T-helper 2 cell treated with Interferon-gamma antibody and Interleukin-4, amounts not matched to agents 5 μg/mL and 100 μg/mL, for 36 hours (primary cell): ENCODE measurements at regions not wholly inside any gene's neighbourhood (a gene's known extent, or its start where the extent isn't known, plus 50 kb on each side); places are given as distances from the start of the nearest gene placed in this dataset.

Experiments
- DNase-seq: peaks from one replicate; pipeline ENCODE4 v3.0.0; 2021; ENCODE audit warnings: low spot score
- H3K27ac Mint-ChIP-seq: one replicate; pipeline ENCODE4 v1.8.0; 2021; ENCODE audit warnings: mild to moderate bottlenecking, mixed read lengths
- H3K27me3 Mint-ChIP-seq: one replicate; pipeline ENCODE4 v1.8.0; 2021; ENCODE audit warnings: low read depth, mixed read lengths
- H3K36me3 Mint-ChIP-seq: one replicate; pipeline ENCODE4 v1.8.0; 2021; ENCODE audit warnings: low read depth, mixed read lengths
- H3K4me1 Mint-ChIP-seq: one replicate; pipeline ENCODE4 v1.8.0; 2021; ENCODE audit warnings: low read depth, mixed read lengths
- H3K4me3 Mint-ChIP-seq: one replicate; pipeline ENCODE4 v1.8.0; 2022; ENCODE audit warnings: mild to moderate bottlenecking, moderate library complexity, mixed read lengths
- H3K9me3 Mint-ChIP-seq: one replicate; pipeline ENCODE4 v1.8.0; 2021; ENCODE audit warnings: mixed read lengths

DNA sequence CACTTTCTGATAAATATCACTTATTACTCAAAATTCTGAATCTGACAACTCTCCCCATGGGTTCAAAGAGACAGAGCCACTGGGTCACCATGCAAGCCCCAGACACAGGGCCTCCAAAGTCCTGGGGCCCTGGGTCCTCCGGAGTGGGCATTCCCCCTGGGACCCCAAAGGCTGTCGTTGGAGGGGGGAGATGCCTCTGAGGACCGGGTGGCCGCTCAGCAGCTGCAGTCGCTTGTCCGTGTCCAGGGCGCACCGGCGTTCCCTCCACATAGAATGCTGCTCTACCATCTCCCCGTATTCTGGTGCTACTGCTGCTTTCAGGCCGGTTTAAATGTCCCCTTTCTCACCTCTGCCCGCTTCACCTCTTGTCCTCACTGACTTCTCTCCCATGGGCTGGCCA lies 246.1 kb downstream of the TEX29 start:
- no peak for DNase-seq
- H3K27ac Mint-ChIP-seq, result no peak overlapping the region
- H3K36me3 Mint-ChIP-seq, result no peaks in the 10 kb centered on the region
- H3K27me3 Mint-ChIP-seq, result no peaks in the 10 kb centered on the region
- peaks cover 15% of the 10 kb centered on the region for H3K9me3 Mint-ChIP-seq
- no peak overlapping the region for H3K4me3 Mint-ChIP-seq
- no peaks in the 10 kb centered on the region for H3K4me1 Mint-ChIP-seq

DNA sequence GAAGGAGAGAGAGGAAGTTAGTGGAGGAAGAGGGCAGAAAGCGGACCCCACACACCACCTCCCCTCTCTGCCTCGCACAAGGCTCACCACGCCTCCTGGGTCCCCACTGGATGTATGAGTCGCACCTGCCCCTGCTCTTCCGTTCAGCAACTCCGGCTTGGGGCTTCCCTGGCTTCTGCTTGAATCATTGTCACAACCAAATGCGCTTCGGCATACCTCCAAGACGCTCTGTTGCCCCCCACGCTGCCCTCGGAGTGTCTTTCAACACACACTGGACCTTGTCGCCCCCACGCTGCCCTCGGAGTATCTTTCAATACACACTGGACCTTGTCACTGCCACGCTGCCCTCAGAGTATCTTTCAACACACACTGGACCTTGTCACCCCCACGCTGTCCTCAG lies 247.2 kb downstream of the TEX29 start:
- Mint-ChIP-seq H3K4me3 (no peak overlapping the region), H3K36me3 (no peaks in the 10 kb centered on the region), H3K4me1 (no peaks in the 10 kb centered on the region), H3K27ac (no peak overlapping the region), H3K9me3 (peaks cover 18% of the 10 kb centered on the region), H3K27me3 (no peaks in the 10 kb centered on the region)
- no peak for DNase-seq

DNA sequence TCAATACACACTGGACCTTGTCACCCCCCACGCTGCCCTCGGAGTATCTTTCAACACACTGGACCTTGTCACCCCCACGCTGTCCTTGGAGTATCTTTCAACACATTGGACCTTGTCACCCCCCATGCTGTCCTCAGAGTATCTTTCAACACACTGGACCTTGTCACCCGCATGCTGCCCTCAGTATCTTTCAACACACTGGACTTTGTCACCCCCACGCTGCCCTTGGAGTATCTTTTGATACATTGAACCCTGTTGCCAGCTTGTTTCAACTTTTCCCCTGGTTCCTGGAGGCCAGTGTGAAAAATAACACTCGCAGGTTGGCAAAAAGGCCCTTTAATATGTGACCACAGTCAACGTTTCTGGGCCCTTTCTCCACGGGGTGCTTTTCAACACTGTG lies 247.8 kb downstream of the TEX29 start:
- no peaks in the 10 kb centered on the region for H3K27me3 Mint-ChIP-seq
- no peak for DNase-seq
- no peaks in the 10 kb centered on the region for H3K36me3 Mint-ChIP-seq
- no peak overlapping the region for H3K27ac Mint-ChIP-seq
- H3K9me3 Mint-ChIP-seq, result peaks cover 18% of the 10 kb centered on the region
- H3K4me3 Mint-ChIP-seq, result no peak overlapping the region
- no peaks in the 10 kb centered on the region for H3K4me1 Mint-ChIP-seq

DNA sequence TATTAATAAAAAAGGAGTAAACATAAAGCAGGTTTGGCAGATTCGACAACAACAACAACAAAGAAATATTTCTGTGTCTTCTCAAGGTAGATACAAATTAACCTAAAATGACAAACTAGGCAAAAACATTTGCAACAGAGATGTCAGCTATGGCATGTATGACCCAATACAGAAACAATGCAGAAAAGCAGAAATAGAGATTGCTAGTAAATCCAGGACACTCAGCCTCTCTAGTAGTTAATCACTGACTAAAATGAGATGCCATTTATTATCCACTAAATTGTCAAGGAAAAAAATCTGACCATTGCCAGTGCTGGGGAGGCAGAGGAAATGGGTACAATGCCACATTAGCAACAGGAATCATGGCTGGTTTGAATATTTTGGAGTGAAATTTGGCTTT lies 250.5 kb downstream of the TEX29 start:
- peaks cover 34% of the 10 kb centered on the region for H3K9me3 Mint-ChIP-seq
- no peak for DNase-seq
- no peaks in the 10 kb centered on the region for H3K36me3 Mint-ChIP-seq
- H3K27ac Mint-ChIP-seq, result no peak overlapping the region
- no peaks in the 10 kb centered on the region for H3K4me1 Mint-ChIP-seq
- no peaks in the 10 kb centered on the region for H3K27me3 Mint-ChIP-seq
- no peak overlapping the region for H3K4me3 Mint-ChIP-seq

DNA sequence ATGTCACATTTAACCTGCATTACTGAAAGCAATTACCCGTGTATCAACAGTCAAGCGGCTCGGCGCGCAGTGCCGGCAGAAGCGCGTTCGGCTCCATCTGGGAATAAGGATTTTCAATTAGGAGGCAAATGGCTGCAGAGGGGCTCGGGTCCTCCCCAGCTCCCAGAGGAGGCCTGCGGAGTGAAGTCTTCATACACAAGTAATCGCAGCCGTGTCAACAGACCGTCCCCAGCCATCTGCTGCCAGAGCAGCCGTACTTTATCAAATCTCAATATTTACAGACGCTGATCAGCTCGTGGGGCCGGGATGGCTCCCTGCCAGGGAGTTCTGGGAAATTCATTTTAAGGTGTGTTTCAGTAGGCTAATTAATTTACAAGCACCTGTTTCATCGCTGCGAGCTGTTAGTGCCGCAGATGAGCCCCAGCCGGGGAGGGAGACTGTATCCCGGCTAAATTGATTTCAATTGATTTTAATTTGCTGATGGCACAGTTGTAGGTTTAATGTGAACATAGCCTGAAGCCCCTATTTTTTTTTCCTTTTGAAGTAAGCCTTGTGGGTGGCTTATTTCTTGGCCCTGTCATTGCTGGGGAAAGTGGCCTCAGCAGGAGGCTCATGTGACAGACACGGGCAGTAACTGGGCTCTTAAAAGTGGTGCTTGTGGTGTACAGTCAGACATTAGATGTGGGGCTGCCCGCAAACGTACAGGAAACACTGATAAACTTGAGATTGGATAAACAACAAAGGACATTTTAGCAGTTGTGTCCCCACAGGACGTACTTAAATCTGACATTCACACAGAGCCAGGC lies 252.7 kb downstream of the TEX29 start:
- peaks cover 33% of the 10 kb centered on the region for H3K9me3 Mint-ChIP-seq
- DNase-seq, result no peak
- no peaks in the 10 kb centered on the region for H3K4me1 Mint-ChIP-seq
- H3K4me3 Mint-ChIP-seq, result no peak overlapping the region
- no peak overlapping the region for H3K27ac Mint-ChIP-seq
- H3K36me3 Mint-ChIP-seq, result no peaks in the 10 kb centered on the region
- H3K27me3 Mint-ChIP-seq, result no peaks in the 10 kb centered on the region

DNA sequence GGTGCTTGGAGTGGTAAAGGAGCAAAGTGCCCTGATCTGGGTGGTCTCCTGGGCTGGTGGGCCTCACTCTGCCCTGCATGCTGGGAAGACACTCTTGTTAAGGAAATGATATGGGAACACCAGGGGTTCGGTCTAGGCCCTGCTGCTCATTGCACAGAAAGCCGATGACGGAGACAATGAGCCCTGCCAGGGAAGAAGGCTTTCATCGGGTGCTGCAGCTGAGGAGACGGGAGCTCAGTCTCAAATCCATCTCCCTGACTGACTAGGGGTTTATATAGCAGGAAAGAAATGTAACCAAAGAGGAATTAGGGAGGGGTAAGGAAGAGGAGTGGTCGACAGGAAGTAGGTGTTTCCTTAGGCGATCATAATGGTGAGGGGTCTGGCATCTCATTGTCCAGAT lies 253.4 kb downstream of the TEX29 start:
- Mint-ChIP-seq H3K4me1 (no peaks in the 10 kb centered on the region), H3K9me3 (peaks cover 29% of the 10 kb centered on the region), H3K36me3 (no peaks in the 10 kb centered on the region), H3K27me3 (no peaks in the 10 kb centered on the region), H3K27ac (no peak overlapping the region), H3K4me3 (no peak overlapping the region)
- no peak for DNase-seq

DNA sequence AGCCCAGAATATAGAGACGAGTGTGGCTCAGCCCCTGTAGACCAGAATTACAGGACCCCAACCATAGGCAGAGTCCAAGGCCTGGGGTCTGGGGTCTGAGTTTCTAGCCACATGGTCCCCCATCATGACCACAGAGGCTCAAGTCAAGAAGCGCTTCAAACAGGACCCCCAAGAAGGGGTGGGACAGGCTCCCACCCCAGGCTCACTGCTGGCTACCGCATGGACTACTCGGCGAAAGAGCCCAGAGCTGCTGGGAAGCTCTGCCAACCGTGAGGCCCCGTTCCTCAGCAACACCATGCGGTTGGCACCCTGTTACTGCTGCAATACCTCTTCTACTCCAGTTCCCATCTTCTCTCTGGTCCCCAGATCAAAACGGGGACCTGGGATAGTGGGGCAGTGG lies 254.8 kb downstream of the TEX29 start:
- Mint-ChIP-seq H3K4me1 (no peaks in the 10 kb centered on the region), H3K27me3 (no peaks in the 10 kb centered on the region), H3K36me3 (no peaks in the 10 kb centered on the region), H3K9me3 (peaks cover 24% of the 10 kb centered on the region), H3K4me3 (no peak overlapping the region), H3K27ac (no peak overlapping the region)
- DNase-seq, result no peak

DNA sequence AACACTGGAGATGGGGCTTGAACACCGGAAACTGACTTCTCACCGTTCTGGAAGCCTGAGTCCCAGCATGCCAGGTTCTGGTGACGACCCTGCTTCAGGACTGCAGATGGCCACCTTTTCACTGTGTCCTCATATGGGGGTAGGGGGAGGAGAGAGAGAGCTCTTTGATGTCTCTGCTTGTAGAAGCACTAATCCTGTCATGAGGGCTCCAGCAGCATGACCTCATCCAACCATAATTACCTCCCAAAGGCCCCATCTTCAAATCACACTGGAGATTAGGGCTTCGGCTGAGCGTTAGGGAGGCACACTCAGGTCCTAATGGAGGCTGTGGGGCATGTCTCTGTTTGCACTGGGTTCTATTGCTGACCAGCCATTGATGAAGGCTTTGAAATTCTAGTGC lies 255.3 kb downstream of the TEX29 start:
- H3K9me3 Mint-ChIP-seq, result peaks cover 24% of the 10 kb centered on the region
- no peak overlapping the region for H3K27ac Mint-ChIP-seq
- H3K4me3 Mint-ChIP-seq, result no peak overlapping the region
- DNase-seq, result no peak
- no peaks in the 10 kb centered on the region for H3K36me3 Mint-ChIP-seq
- no peaks in the 10 kb centered on the region for H3K27me3 Mint-ChIP-seq
- no peaks in the 10 kb centered on the region for H3K4me1 Mint-ChIP-seq

DNA sequence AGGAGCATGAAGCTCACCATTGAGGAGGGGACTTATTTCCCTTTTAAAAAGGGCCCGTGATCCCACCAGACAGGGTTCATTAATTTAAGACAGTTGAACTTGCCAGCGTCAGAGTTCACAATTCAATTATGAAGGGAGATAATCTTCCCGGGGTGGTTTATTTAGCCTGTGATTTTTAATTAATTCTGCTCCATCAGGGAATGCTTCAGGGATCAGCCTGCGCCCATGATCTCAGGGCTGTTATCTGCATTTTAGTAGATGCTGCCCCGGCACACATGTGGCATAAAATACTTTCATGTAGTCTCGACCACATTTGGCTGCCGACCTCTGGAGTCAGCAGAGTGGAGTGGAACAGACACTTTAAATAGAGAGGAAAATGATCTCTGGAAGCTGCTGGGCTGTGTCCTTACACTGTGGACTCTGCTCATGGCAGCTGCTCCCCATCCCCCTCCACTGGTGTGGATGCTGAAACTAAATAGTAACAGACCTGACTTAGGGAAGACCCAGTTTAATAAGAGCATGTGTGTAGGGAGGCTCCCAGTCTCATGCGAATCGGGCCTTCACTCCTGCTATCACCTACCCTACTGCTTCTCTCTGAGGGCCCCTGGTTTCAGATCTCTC lies 256.9 kb downstream of the TEX29 start:
- peaks cover 23% of the 10 kb centered on the region for H3K9me3 Mint-ChIP-seq
- no peak overlapping the region for H3K27ac Mint-ChIP-seq
- DNase-seq, result no peak
- H3K4me1 Mint-ChIP-seq, result no peaks in the 10 kb centered on the region
- H3K27me3 Mint-ChIP-seq, result no peaks in the 10 kb centered on the region
- H3K4me3 Mint-ChIP-seq, result no peak overlapping the region
- H3K36me3 Mint-ChIP-seq, result no peaks in the 10 kb centered on the region

DNA sequence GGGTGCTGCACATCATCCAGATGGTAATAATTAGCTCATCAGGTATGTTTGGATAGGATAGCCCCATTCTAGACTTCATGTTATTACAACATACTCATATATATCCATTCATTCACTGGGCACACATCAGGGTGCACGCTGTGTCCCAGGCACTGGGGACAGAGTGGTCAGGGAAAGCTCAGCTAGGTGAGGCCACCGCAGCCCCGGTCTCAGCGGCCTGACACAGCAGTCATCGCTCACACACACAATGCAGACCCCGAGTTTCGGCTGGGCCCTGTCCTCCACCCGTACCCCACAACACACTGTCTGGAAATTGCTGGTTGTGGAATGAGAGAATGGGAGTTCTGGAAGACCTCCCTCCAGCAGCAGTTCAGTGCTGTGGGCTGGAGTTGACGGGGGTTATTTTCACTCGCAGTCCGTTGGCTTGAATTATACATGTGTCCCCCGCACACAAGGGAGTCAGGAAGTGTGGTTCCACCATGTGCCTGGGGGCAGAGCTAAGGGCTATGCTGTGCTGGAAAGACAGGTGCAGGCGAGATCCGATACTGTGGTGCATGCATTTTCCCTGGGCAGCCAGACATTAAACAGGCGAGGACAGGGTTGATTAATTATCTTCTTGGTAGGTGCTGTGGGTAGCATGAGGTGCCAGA lies 257.6 kb downstream of the TEX29 start:
- Mint-ChIP-seq H3K27ac (no peak overlapping the region), H3K4me1 (no peaks in the 10 kb centered on the region), H3K9me3 (peaks cover 21% of the 10 kb centered on the region), H3K27me3 (no peaks in the 10 kb centered on the region), H3K36me3 (no peaks in the 10 kb centered on the region), H3K4me3 (no peak overlapping the region)
- DNase-seq, result no peak

DNA sequence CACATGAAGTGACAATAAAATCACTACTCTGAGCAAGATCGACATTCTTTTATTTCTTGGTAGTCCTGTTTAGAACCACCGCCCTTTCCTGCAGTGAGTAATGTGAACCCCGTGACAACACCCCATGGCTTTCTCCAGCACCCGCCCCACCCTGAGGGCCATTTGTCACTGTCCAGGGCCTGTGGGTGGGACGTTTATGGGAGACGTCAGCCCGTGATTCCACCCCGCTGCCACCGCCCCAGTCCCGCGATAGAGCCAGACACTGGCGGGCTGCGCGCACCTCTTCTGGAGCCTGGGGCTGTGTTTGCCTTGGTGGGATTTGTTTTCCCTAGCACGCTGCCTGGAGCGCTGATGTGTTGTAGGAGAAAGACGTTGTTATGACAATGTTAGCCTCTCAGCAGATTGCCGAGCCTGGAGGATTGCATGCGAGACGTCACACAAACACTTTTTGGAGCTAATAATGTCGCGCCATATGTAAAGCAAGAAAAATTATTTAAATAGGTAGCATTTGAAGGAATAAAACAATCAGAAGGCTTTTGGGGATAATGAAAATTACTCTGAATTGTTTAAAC lies 263.7 kb downstream of the TEX29 start:
- Mint-ChIP-seq H3K4me3 (no peak overlapping the region), H3K36me3 (no peaks in the 10 kb centered on the region), H3K4me1 (no peaks in the 10 kb centered on the region), H3K27me3 (no peaks in the 10 kb centered on the region), H3K9me3 (no peaks in the 10 kb centered on the region), H3K27ac (no peak overlapping the region)
- no peak for DNase-seq

DNA sequence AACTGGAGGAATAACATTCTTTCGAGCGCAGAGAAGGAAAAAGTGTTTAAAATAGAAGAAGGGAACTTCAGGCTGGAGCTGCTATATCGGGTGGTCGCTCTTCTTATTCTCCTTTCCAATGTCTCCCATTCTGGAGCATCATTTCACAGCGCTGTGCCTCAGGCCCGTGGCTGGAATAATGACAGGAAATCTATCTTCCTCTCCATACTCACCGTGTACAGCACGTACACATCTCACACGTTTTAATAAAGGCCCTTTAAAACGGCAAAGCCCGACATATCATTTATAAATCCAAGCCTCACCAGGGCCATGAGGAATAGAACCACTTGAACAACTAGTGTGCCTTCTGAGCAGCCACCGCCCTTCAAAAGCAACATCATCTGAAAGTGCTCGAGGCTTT lies 264.4 kb downstream of the TEX29 start:
- Mint-ChIP-seq H3K27ac (no peak overlapping the region), H3K9me3 (no peaks in the 10 kb centered on the region), H3K4me3 (no peak overlapping the region), H3K27me3 (no peaks in the 10 kb centered on the region), H3K4me1 (no peaks in the 10 kb centered on the region), H3K36me3 (no peaks in the 10 kb centered on the region)
- no peak for DNase-seq

DNA sequence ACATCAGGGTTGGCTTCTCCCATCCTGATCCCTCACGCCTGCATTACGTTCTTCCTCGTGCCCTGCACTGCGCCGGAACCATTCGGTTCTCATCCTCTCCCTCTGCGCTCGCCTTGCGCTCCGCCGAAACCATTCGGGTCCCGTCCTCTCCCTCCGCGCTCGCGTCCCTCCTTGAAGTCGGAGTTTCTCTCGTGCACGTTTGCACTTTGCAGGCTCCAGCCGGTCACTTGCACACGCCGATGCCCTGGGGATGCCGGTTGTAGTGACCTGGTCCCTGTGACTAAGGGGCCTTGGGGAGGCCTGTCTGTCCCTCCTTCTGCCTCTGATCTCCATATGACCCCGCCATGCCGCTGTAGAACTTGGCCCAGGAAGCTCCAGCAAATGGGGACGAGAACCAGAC lies 265.8 kb downstream of the TEX29 start:
- Mint-ChIP-seq H3K4me1 (no peaks in the 10 kb centered on the region), H3K9me3 (no peaks in the 10 kb centered on the region), H3K36me3 (no peaks in the 10 kb centered on the region), H3K27me3 (no peaks in the 10 kb centered on the region), H3K27ac (no peak overlapping the region), H3K4me3 (no peak overlapping the region)
- no peak for DNase-seq

DNA sequence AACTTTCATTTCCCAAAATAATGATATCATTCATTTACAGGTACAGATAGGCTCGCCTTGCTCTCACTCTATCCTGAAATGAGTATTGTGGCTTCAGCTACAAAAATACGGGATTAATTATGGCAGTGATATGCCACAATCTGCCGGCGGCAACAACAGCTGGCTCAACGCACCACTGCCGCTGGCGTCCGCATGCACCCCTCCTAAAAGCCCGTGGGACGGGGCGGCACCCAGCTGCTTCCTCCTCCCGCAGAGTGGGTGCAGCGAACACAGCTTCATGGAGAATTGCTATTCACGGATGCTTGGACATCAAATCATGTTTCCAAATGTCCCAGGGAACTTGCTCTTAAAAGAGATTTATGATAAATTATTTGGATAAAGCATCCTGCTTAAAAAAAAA lies 266.8 kb downstream of the TEX29 start:
- H3K36me3 Mint-ChIP-seq, result no peaks in the 10 kb centered on the region
- no peaks in the 10 kb centered on the region for H3K4me1 Mint-ChIP-seq
- no peaks in the 10 kb centered on the region for H3K27me3 Mint-ChIP-seq
- H3K4me3 Mint-ChIP-seq, result no peak overlapping the region
- DNase-seq, result no peak
- H3K27ac Mint-ChIP-seq, result no peak overlapping the region
- H3K9me3 Mint-ChIP-seq, result no peaks in the 10 kb centered on the region
